GM19395 (cell line): ENCODE measurements at regions not wholly inside any gene's neighbourhood (a gene's known extent, or its start where the extent isn't known, plus 50 kb on each side); places are given as distances from the start of the nearest gene placed in this dataset.
"Not testable (repeated sequence)": the region's sequence is repeated elsewhere in the genome, so short reads cannot be mapped to it uniquely, and the experiment has no call there.

Source experiments
- ATAC-seq: cut with Tn5 transposase; IDR thresholded peaks from one replicate; pipeline ENCODE4 v1.9.1; 2021; ENCODE audit warnings: mild to moderate bottlenecking, moderate library complexity; ENCODE audit not compliant: unreplicated experiment

DNA sequence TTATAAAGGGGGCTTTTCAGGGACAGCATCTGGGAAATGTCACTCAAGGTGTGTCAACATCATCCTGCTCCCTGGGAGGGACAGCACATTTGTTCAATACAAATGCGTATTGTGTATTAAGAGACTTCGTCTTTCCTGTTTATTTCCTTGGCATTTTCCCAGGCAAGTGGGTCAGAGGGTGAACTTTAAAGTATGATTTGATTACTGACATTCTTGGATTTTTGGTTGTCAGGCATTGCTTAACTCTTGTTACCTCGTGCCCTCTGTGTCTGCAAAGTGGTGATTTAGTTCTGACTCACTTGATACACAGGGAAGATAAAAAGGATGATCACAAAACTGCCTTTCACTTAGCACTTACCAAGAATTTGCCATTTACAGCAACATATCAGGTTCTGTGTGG, 292.7 kb downstream of the SUCLA2 start:
- ATAC-seq, result no peak

- no peak for ATAC-seq
Measured at GRCh38 chr13:47707414-47707813, 293.7 kb downstream of the SUCLA2 start.

DNA sequence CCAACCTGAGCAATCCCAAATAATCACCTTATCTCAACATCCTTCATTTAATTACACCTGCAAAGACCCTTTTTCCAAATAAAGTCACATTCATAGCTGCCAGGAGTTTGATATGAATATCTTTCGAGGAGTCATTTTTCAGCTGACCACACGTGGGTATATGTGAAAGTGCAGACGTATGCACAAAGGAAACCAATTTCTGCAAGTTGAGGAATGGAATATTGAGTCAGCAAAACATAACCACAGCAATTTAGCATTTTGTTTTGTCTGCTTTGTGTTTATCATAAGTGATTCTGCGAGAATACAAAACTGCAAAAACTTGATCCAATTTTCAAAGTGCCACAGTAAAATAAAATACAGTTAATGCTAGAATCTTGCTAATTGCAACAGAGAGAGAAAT, 295.9 kb downstream of the SUCLA2 start:
- no peak for ATAC-seq

DNA sequence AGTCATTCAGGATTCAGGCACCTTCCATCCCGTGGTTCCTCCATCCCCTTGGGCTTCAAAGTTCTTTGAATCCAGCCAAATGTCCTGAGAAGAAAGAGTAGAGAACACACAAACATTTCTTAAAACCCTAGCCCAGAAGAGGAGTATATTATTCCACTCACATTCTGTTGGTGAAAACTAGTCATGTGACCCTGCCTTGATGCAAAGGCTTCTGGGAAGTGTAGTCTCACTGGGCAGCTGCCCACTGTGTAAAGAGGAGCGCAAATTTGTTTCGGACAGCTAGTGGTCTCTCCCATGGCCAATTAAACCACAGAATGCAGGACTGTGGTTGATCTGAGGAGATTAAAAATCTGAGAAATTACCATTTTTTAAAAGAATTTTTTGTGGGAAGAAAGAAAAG, 304.4 kb downstream of the SUCLA2 start:
- no peak for ATAC-seq

GRCh38 chr13:47687577-47687976, 313.5 kb downstream of the SUCLA2 start:
- no peak for ATAC-seq

- not testable (repeated sequence) for ATAC-seq
Measured at GRCh38 chr13:47685156-47685555, 315.9 kb downstream of the SUCLA2 start.

- ATAC-seq, result no peak
Measured at GRCh38 chr13:47680748-47681147, 320.3 kb downstream of the SUCLA2 start.

DNA sequence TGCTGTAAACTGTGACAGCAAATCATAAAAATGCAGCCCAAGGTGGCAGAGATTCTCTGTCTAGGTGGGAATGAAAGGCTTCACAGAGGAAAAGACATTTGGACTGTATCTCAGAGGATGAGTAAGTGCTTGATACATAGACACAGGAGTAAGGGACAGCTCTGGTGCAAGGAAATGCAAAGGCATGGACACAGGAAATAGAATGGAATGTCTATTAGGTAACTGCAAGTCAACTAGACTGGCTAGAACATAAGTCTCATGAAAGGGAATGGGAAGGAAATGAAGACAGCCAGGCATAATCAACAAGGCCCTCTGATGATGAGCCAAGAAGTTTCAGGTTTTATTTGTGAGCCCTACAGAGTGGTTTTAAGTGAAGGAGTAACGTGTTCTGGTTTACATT, 321.7 kb downstream of the SUCLA2 start:
- ATAC-seq, result no peak

- ATAC-seq, result no peak
Measured at GRCh38 chr13:47678201-47678968, 322.7 kb downstream of the SUCLA2 start.

DNA sequence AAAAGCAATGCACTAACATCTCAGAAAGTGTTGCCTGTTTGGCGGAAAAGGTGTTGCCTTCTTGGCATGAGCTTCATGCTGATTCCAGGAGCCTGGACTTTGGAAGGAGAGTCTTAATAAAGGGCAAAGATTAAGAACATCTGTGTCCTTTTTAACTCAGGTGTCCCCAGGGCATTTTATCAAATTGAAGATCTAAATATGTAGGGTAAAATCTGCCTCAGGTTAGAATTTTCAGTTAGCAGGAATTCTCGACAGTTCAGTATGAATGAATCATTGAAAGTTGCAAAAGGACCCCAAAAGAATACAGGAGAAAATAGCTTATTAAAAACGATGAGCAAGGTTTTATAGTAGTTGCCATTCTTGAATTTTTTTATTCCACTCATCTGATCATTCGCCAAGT, 325.2 kb downstream of the SUCLA2 start:
- ATAC-seq, result no peak

DNA sequence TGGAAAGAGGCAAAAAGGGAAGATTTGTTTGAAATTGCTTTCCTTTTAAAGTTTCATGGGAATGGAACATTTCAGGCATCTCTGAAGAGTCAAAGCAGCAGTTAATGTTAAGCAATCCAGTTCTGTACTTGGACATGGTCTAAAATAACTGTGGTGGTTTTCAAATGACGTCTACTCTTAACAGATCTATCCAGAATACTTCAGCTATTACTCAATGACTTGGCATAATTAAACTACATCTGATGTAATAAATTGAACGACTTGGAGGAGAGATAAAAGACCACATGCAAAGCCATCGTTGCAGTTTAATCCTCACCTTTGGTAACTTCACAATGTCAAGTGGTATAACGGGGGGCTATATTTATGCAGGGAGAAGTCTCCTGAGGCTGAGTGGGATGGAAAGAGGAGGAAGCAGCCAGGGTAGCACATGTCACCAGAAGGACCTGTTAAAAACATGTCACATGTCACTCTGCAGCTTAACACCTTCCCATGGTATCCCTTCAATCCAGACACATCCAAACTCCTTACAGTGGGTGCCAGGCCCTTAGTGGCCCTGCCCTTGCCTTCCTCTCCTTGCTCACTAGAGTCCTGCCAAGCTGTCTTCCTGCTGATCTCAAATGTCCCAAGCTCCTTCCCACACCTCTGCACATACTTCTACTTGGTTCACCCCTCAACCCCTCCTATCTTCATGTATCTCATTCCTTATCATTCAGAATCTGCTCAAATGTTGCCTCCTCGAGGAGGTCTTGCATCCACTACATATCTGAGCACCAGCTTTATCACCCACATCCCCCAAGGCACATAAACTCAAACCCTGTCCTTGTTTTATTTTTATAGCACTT, 327.8 kb downstream of the SUCLA2 start:
- no peak for ATAC-seq

- no peak for ATAC-seq
Measured at GRCh38 chr13:47672245-47673008, 328.6 kb downstream of the SUCLA2 start.

GRCh38 chr13:47671776-47672175, 329.3 kb downstream of the SUCLA2 start:
- ATAC-seq, result no peak

DNA sequence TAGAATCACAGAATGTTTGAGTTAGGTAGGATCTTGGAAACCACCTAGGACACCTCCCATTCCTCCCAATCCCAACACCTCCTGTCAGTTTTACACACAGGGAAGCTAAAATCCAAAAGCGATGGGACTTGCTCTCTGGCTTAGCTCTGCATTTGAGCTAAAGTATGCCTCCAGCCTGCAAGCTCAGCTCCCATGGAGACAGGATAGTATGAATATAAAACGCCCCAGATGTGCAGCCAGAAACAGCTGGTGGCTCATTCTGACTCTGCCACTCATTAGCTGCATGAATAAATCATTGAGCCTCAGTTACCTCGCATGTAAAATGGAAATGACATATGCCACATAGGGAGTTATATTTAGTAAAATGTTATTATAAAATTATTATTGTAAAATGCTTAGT, 336.0 kb downstream of the SUCLA2 start:
- ATAC-seq, result no peak

- no peak for ATAC-seq
Measured at GRCh38 chr13:47661076-47661475, 340.0 kb downstream of the SUCLA2 start.

- no peak for ATAC-seq
Measured at GRCh38 chr13:47656651-47657050, 344.4 kb downstream of the SUCLA2 start.

- ATAC-seq, result no peak
Measured at GRCh38 chr13:47650209-47650608, 350.9 kb downstream of the SUCLA2 start.

- ATAC-seq, result no peak
Measured at GRCh38 chr13:47647001-47647400, 354.1 kb downstream of the SUCLA2 start.

DNA sequence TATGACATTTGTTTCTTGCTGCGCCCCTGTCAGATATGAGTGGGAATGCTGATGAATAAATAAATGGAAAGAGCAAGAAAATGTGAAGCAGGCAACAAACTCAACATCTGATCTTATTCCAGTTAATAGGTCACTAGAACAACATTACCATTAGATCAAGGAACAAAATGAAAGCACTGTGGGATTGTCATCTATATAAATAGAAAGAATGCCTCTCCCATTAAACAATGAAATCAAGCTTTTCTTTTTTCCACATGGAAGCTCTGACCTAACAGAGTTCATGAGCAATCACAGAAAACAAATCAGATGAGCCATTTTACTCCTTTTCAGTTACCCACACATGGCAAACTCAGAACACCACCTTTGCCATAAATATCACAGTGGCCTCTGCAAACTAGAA, 354.8 kb downstream of the SUCLA2 start:
- no peak for ATAC-seq

DNA sequence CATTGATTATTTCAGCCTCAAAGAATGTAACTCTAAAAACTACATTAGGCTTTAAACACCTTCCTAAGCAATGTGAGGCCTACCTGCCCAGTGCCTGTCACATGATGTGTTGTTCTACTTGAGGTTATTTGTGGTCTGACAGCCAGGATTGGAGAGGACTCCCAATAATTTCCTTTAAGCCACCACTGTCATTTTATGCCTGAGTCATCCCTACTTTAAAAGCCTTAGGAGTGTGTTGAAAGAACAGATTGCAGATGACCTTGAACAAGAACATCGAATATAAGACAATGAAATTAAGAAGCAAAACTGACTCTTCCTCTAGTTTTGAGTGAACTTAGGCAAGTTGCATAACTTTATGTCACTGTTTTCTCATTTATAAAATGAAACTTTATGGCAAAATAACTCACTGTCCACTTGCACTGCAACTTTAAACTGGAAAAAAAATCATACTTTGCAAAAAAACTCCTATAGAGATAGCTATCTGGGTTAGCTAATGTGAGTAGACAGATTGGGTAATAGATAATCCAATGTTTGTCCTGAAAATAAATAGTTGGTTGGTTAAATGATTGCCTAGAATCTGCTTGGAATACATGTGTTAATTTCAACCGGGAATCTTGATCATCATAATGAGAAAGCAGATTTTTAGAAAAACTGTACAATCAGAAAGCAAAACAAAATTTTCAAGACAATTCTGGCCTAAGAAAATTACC, 361.2 kb downstream of the SUCLA2 start:
- no peak for ATAC-seq

DNA sequence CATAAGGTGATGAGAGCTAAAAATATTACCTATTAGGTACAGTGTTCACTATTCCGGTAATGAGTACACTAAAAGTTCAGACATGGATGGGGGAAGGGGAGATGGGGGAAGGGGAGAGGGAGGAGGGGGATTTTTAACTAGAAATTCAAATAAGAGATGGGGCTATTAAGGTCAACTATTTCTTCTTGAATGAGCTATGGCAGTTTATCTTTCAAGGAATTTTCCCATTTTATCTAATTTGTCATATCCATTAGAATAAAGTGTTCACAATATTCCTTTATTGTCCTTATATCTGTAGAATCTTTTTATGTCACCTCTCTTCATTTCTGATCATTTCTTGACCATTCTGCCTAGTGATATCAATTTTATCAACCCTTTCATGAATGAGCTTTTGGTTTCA, 362.4 kb downstream of the SUCLA2 start:
- ATAC-seq, result no peak
